Hepatocyte (in vitro differentiated cells): ENCODE measurements at regions not wholly inside any gene's neighbourhood (a gene's known extent, or its start where the extent isn't known, plus 50 kb on each side); places are given as distances from the start of the nearest gene placed in this dataset.

Source experiments
- CTCF ChIP-seq: fragments of 200-600 bp; sonication (generic); IDR thresholded peaks from 2 replicates; pipeline ENCODE4 v1.5.1; 2016; ENCODE audit warnings: antibody characterized with exemption, mild to moderate bottlenecking; ENCODE audit not compliant: poor library complexity
- EZH2 ChIP-seq: fragments of 200-600 bp; sonication (generic); IDR thresholded peaks from 2 replicates; pipeline ENCODE4 v1.6.1; 2016; ENCODE audit warnings: antibody characterized with exemption, mild to moderate bottlenecking, borderline replicate concordance
- EZH2phosphoT487 ChIP-seq: fragments of 200-600 bp; sonication (generic); IDR thresholded peaks from one replicate; pipeline ENCODE4 v1.6.1; 2018; ENCODE audit warnings: antibody characterized with exemption, mild to moderate bottlenecking, low read depth, moderate library complexity; ENCODE audit not compliant: unreplicated experiment, severe bottlenecking

- TF ChIP-seq CTCF (no peak), EZH2 (no peak), EZH2phosphoT487 (no peak)
Observed at GRCh38 chr2:238722181-238722580, 125.7 kb upstream of the TWIST2 start.
